ENCODE measurements at regions not wholly inside any gene's neighbourhood (a gene's known extent, or its start where the extent isn't known, plus 50 kb on each side); places are given as distances from the start of the nearest gene placed in this dataset.

- Histone ChIP-seq H3K27me3 (ENCODE audit: insufficient read depth) (no peaks in the 10 kb centered on the region), H3K36me3 (replicated peaks in 1 of 2; ENCODE audit: control insufficient read depth in 1 of 2, insufficient read depth in 2 of 2, low read length in 1 of 2) (no peaks in the 10 kb centered on the region), H2AFZ (ENCODE audit: low read depth) (no peak overlapping the region), H3K9me3 (no peaks in the 10 kb centered on the region), H3K4me3 (ENCODE audit: low read depth in 2 of 2, low read length in 1 of 2) (no peak overlapping the region), H3F3A (replicated peaks; ENCODE audit: insufficient read depth) (no peaks in the 10 kb centered on the region), H3K4me1 (ENCODE audit: control insufficient read depth in 1 of 2, insufficient read depth in 2 of 2, low read depth in 1 of 2, low read length in 1 of 2) (no peaks in the 10 kb centered on the region), H3K9me2 (no peaks in the 10 kb centered on the region), H3K4me2 (no peak overlapping the region), H4K20me1 (ENCODE audit: insufficient read depth) (no peaks in the 10 kb centered on the region), H3K27ac (ENCODE audit: low read depth in 2 of 2, low read length in 1 of 2) (no peak overlapping the region), H3K79me2 (ENCODE audit: insufficient read depth) (no peaks in the 10 kb centered on the region), H3K9ac (no peak overlapping the region)
- ChIA-PET CTCF (no interaction called here), POLR2A (no interaction called here)
- TF ChIP-seq RAD21 (IDR thresholded peaks at IDR 0.05; ENCODE audit: low read length) (no peak), MEF2A (IDR thresholded peaks at IDR 0.05; ENCODE audit: borderline replicate concordance, low read depth) (no peak)
- no peak for DNase-seq
- 27% methylated on average over 2 of the region's 2 CpGs for WGBS (ENCODE audit: low lambda C conversion rate)
These were observed 370.9 kb upstream of the HS3ST5 start for GRCh38 chr6:114713690-114714089.

GRCh38 chr6:114712129-114712662, 369.4 kb upstream of the HS3ST5 start:
- Histone ChIP-seq H3K79me2 (ENCODE audit: insufficient read depth) (no peaks in the 10 kb centered on the region), H3K27ac (ENCODE audit: low read depth in 2 of 2, low read length in 1 of 2) (no peak overlapping the region), H3K9me2 (no peaks in the 10 kb centered on the region), H3K4me1 (ENCODE audit: control insufficient read depth in 1 of 2, insufficient read depth in 2 of 2, low read depth in 1 of 2, low read length in 1 of 2) (no peaks in the 10 kb centered on the region), H3K4me2 (no peak overlapping the region), H3K9me3 (no peaks in the 10 kb centered on the region), H3K36me3 (replicated peaks in 1 of 2; ENCODE audit: control insufficient read depth in 1 of 2, insufficient read depth in 2 of 2, low read length in 1 of 2) (no peaks in the 10 kb centered on the region), H4K20me1 (ENCODE audit: insufficient read depth) (no peaks in the 10 kb centered on the region), H3F3A (replicated peaks; ENCODE audit: insufficient read depth) (no peaks in the 10 kb centered on the region), H3K4me3 (ENCODE audit: low read depth in 2 of 2, low read length in 1 of 2) (no peak overlapping the region), H3K9ac (no peak overlapping the region), H2AFZ (ENCODE audit: low read depth) (no peak overlapping the region), H3K27me3 (ENCODE audit: insufficient read depth) (no peaks in the 10 kb centered on the region)
- 59% methylated on average over 1 of the region's 1 CpG for WGBS (ENCODE audit: low lambda C conversion rate)
- TF ChIP-seq JUND (IDR thresholded peaks at IDR 0.05) (no peak), RCOR1 (IDR thresholded peaks at IDR 0.05; ENCODE audit: low read length) (no peak), USF2 (IDR thresholded peaks at IDR 0.05; ENCODE audit: borderline replicate concordance, low read depth, low read length) (no peak), RXRA (IDR thresholded peaks at IDR 0.05; ENCODE audit: borderline replicate concordance, low read depth) (no peak), POLR2AphosphoS5 (IDR thresholded peaks at IDR 0.05; ENCODE audit: low read depth, low read length) (no peak), ELF1 (IDR thresholded peaks at IDR 0.05) (no peak), CTCF (IDR thresholded peaks at IDR 0.05) (no peak), MEF2A (IDR thresholded peaks at IDR 0.05; ENCODE audit: borderline replicate concordance, low read depth) (no peak), FOSL2 (IDR thresholded peaks at IDR 0.05; ENCODE audit: borderline replicate concordance, low read depth) (no peak), USF1 (IDR thresholded peaks at IDR 0.05; ENCODE audit: borderline replicate concordance, low read depth) (no peak), CHD2 (IDR thresholded peaks at IDR 0.05; ENCODE audit: low read length, partially characterized antibody) (no peak), SIN3A (IDR thresholded peaks at IDR 0.05; ENCODE audit: borderline replicate concordance, low read depth, low read length) (no peak), GATA2 (CRISPR knock-in tag; IDR thresholded peaks at IDR 0.05) (no peak), PBX3 (IDR thresholded peaks at IDR 0.05) (no peak), TAF1 (IDR thresholded peaks at IDR 0.05; ENCODE audit: borderline replicate concordance, low read depth, low read length) (no peak), TCF12 (IDR thresholded peaks at IDR 0.05) (no peak), RAD21 (IDR thresholded peaks at IDR 0.05; ENCODE audit: low read length) (no peak), FOXM1 (IDR thresholded peaks at IDR 0.05; ENCODE audit: low read depth) (no peak), EZH2phosphoT487 (IDR thresholded peaks at IDR 0.05; ENCODE audit: borderline replicate concordance, low read depth) (no peak), GABPA (IDR thresholded peaks at IDR 0.05; ENCODE audit: low read depth) (no peak)
- no peak for DNase-seq
- ChIA-PET POLR2A (no interaction called here), CTCF (no interaction called here)

All from SK-N-SH (cell line).